IMR-90 (cell line): ENCODE measurements at regions not wholly inside any gene's neighbourhood (a gene's known extent, or its start where the extent isn't known, plus 50 kb on each side); places are given as distances from the start of the nearest gene placed in this dataset.

Source experiments
- ATAC-seq: fragments of 200-7000 bp; cut with Tn5 transposase; 2 replicates; pipeline ENCODE4 v1.9.1; 2020; ENCODE audit warnings: low read depth, mild to moderate bottlenecking, moderate library complexity
- BruUV-seq: library from RNA; stranded (reverse); fragments of 400-500 nt; replicated peaks from 2 replicates; lab custom pipeline; 2021; lab: Mats Ljungman, UMichigan
- CTCF ChIA-PET: fragments of 300-600 bp; formaldehyde crosslinking; extraction: SDS; loops from one replicate; lab custom pipeline; 2021; ENCODE audit warnings: antibody characterized with exemption; lab: Yijun Ruan, JAX
- POLR2A ChIA-PET: fragments of 300-600 bp; sonication (Branson Sonifier 250); formaldehyde crosslinking; loops from one replicate; lab custom pipeline; 2022; ENCODE audit warnings: antibody characterized with exemption; ENCODE audit not compliant: unreplicated experiment; lab: Charles Lee
- DNase-seq: peaks from one replicate; pipeline ENCODE4 v3.0.0; 2013
- H2AFZ ChIP-seq: replicated peaks from 2 replicates; pipeline ENCODE3; 2013; ENCODE audit warnings: low read length, mild to moderate bottlenecking; ENCODE audit not compliant: poor library complexity
- H2AK5ac ChIP-seq: 2 replicates; pipeline ENCODE4 v1.6.1; 2013; ENCODE audit warnings: low read depth, low read length, inconsistent platforms
- H2AK9ac ChIP-seq: replicated peaks from 2 replicates; pipeline ENCODE3; 2013; ENCODE audit warnings: mild to moderate bottlenecking, low read depth, low read length, moderate library complexity; ENCODE audit not compliant: poor library complexity
- H2BK120ac ChIP-seq: 2 replicates; pipeline ENCODE4 v1.6.1; 2013; ENCODE audit warnings: low read depth, low read length, inconsistent platforms
- H2BK15ac ChIP-seq: 3 replicates; pipeline ENCODE4 v1.6.1; 2013; ENCODE audit warnings: low read depth, low read length, inconsistent platforms
- H2BK20ac ChIP-seq: 2 replicates; pipeline ENCODE4 v1.6.1; 2013; ENCODE audit warnings: low read depth, mild to moderate bottlenecking, inconsistent platforms, low read length, moderate library complexity
- H2BK5ac ChIP-seq: 2 replicates; pipeline ENCODE4 v1.6.1; 2013; ENCODE audit warnings: mild to moderate bottlenecking, low read depth, low read length, inconsistent platforms; ENCODE audit not compliant: poor library complexity, severe bottlenecking
- H3K14ac ChIP-seq: replicated peaks from 2 replicates; pipeline ENCODE4 v1.6.1; 2013; ENCODE audit warnings: low read depth, low read length, inconsistent platforms
- H3K18ac ChIP-seq: 2 replicates; pipeline ENCODE4 v1.6.1; 2013; ENCODE audit warnings: low read depth, low read length, control low read depth
- H3K23ac ChIP-seq: 2 replicates; pipeline ENCODE4 v1.6.1; 2013; ENCODE audit warnings: low read depth, low read length, inconsistent platforms
- H3K27ac ChIP-seq: 2 replicates; pipeline ENCODE4 v1.5.1; 2013; ENCODE audit warnings: mild to moderate bottlenecking, control low read depth, low read length; ENCODE audit not compliant: insufficient read depth
- H3K27me3 ChIP-seq: 2 replicates; pipeline ENCODE4 v1.6.1; 2013; ENCODE audit warnings: low read length; ENCODE audit not compliant: control insufficient read depth, insufficient read depth
- H3K36me3 ChIP-seq: 2 replicates; pipeline ENCODE4 v1.6.1; 2013; ENCODE audit warnings: low read length, mixed read lengths; ENCODE audit not compliant: control insufficient read depth, insufficient read depth
- H3K4ac ChIP-seq: 2 replicates; pipeline ENCODE4 v1.6.1; 2013; ENCODE audit warnings: low read depth, low read length, inconsistent platforms
- H3K4me1 ChIP-seq: 2 replicates; pipeline ENCODE4 v1.6.1; 2013; ENCODE audit warnings: low read length, mixed read lengths; ENCODE audit not compliant: control insufficient read depth, insufficient read depth
- H3K4me2 ChIP-seq: 2 replicates; pipeline ENCODE4 v1.6.1; 2013; ENCODE audit warnings: low read depth, mild to moderate bottlenecking, control low read depth, low read length, moderate library complexity
- H3K4me3 ChIP-seq: 2 replicates; pipeline ENCODE4 v1.5.1; 2013; ENCODE audit warnings: low read depth, mild to moderate bottlenecking, control low read depth, low read length, moderate library complexity; ENCODE audit not compliant: insufficient read depth
- H3K56ac ChIP-seq: 2 replicates; pipeline ENCODE4 v1.6.1; 2013; ENCODE audit warnings: low read length, inconsistent platforms; ENCODE audit not compliant: insufficient read depth; ENCODE audit errors: extremely low read depth
- H3K79me1 ChIP-seq, 2 experiments: 2 replicates each; pipeline ENCODE4 v1.6.1; 2013; ENCODE audit warnings: low read length in 2 of 2, inconsistent platforms in 1 of 2, low read depth in 1 of 2
- H3K9ac ChIP-seq: 2 replicates; pipeline ENCODE4 v1.6.1; 2013; ENCODE audit warnings: low read depth, low read length, control low read depth
- H3K9me1 ChIP-seq: 2 replicates; pipeline ENCODE4 v1.6.1; 2013; ENCODE audit warnings: low read length, inconsistent platforms; ENCODE audit not compliant: insufficient read depth
- H3K9me3 ChIP-seq: 2 replicates; pipeline ENCODE4 v1.6.1; 2013; ENCODE audit warnings: low read length; ENCODE audit not compliant: control insufficient read depth, insufficient read depth
- H4K20me1 ChIP-seq: 2 replicates; pipeline ENCODE4 v1.6.1; 2013; ENCODE audit warnings: low read length, inconsistent platforms; ENCODE audit not compliant: insufficient read depth
- H4K5ac ChIP-seq: 2 replicates; pipeline ENCODE4 v1.6.1; 2013; ENCODE audit warnings: mild to moderate bottlenecking, low read depth, low read length, control low read depth
- H4K8ac ChIP-seq, 2 experiments: 2 replicates each; pipeline ENCODE4 v1.6.1; 2013; ENCODE audit warnings: low read depth in 2 of 2, low read length in 2 of 2, control low read depth in 1 of 2, inconsistent platforms in 1 of 2
- H4K91ac ChIP-seq: 2 replicates; pipeline ENCODE4 v1.6.1; 2013; ENCODE audit warnings: low read depth, low read length, inconsistent platforms; ENCODE audit not compliant: insufficient read depth
- BHLHE40 ChIP-seq: fragments of 150-350 bp; IDR thresholded peaks from 2 replicates; pipeline ENCODE4 v1.6.1; 2016; ENCODE audit warnings: mild to moderate bottlenecking, low read depth, low read length
- CEBPB ChIP-seq: IDR thresholded peaks from 2 replicates; pipeline ENCODE4 v1.6.1; 2012; ENCODE audit warnings: low read depth, low read length, improper control_type of control experiment
- CHD1 ChIP-seq: IDR thresholded peaks from 2 replicates; pipeline ENCODE4 v1.6.1; 2012; ENCODE audit warnings: low read depth, low read length, improper control_type of control experiment
- CTCF ChIP-seq: conservative IDR thresholded peaks from 2 replicates; pipeline ENCODE4 v1.5.1; 2012; ENCODE audit warnings: mild to moderate bottlenecking, low read depth, low read length, improper control_type of control experiment
- FOS ChIP-seq: fragments of 150-350 bp; IDR thresholded peaks from 2 replicates; pipeline ENCODE4 v1.6.1; 2016; ENCODE audit warnings: low read depth, low read length
- MAFK ChIP-seq: IDR thresholded peaks from 2 replicates; pipeline ENCODE4 v1.6.1; 2012; ENCODE audit warnings: low read depth, low read length, improper control_type of control experiment
- MAZ ChIP-seq: IDR thresholded peaks from 2 replicates; pipeline ENCODE4 v1.6.1; 2012; ENCODE audit warnings: low read depth, mild to moderate bottlenecking, low read length, improper control_type of control experiment, moderate library complexity, borderline replicate concordance
- MXI1 ChIP-seq: IDR thresholded peaks from 2 replicates; pipeline ENCODE4 v1.6.1; 2012; ENCODE audit warnings: low read depth, mild to moderate bottlenecking, low read length, moderate library complexity, borderline replicate concordance
- NFE2L2 ChIP-seq: fragments of 150-350 bp; IDR thresholded peaks from 2 replicates; pipeline ENCODE4 v1.6.1; 2016; ENCODE audit warnings: low read depth, mild to moderate bottlenecking, low read length
- POLR2A ChIP-seq: IDR thresholded peaks from 2 replicates; pipeline ENCODE4 v1.6.1; 2012; ENCODE audit warnings: mild to moderate bottlenecking, low read depth, low read length
- RAD21 ChIP-seq: IDR thresholded peaks from 2 replicates; pipeline ENCODE4 v1.6.1; 2012; ENCODE audit warnings: low read length, improper control_type of control experiment
- RCOR1 ChIP-seq: IDR thresholded peaks from 2 replicates; pipeline ENCODE4 v1.6.1; 2012; ENCODE audit warnings: mild to moderate bottlenecking, low read length, improper control_type of control experiment; ENCODE audit not compliant: insufficient replicate concordance
- RFX5 ChIP-seq: IDR thresholded peaks from 2 replicates; pipeline ENCODE4 v1.8.0; 2012; ENCODE audit warnings: low read depth, mild to moderate bottlenecking, low read length, moderate library complexity
- SMC3 ChIP-seq: fragments of 150-350 bp; IDR thresholded peaks from 2 replicates; pipeline ENCODE4 v1.6.1; 2016; ENCODE audit warnings: low read depth, mild to moderate bottlenecking, antibody characterized with exemption, low read length, moderate library complexity
- WGBS, 2 experiments: methylation state at CpG; one replicate each; pipeline versions ENCODE4 v1.1.5 to v1.1.7; 2013; ENCODE audit warnings: missing lambda C conversion rate in 2 of 2; ENCODE audit not compliant: insufficient read length in 1 of 2; ENCODE audit errors: extremely low coverage in 2 of 2; 5-methylcytosine and 5-hydroxymethylcytosine counted together
- dilution Hi-C: fragments of 300-500 bp; cut with HindIII; formaldehyde crosslinking; loops from one replicate; pipeline ENCODE4 v1.14.3; 2018; ENCODE audit warnings: low sequenced_read_pairs; ENCODE audit not compliant: unreplicated experiment
- in situ Hi-C: fragments of 300-500 bp; cut with MboI; formaldehyde crosslinking; loops from 3 replicates; pipeline ENCODE4 v1.14.3; 2019; ENCODE audit warnings: low sequenced_read_pairs, inconsistent platforms, mixed read lengths
- intact Hi-C: fragments of 100-400 bp; cut with micrococcal nuclease; formaldehyde crosslinking; loops from 2 replicates; pipeline ENCODE4 v1.10.0; 2022
- TF ChIP-seq, protein P1 (sequence below): fragments of 150-350 bp; IDR thresholded peaks from 2 replicates; pipeline ENCODE4 v1.6.1; 2017; ENCODE audit warnings: mild to moderate bottlenecking, antibody characterized with exemption, low read length, low read depth
- TF ChIP-seq, protein P2 (sequence below): fragments of 150-350 bp; IDR thresholded peaks from 2 replicates; pipeline ENCODE4 v1.6.1; 2016; ENCODE audit warnings: low read depth, mild to moderate bottlenecking, low read length, moderate library complexity, borderline replicate concordance

DNA sequence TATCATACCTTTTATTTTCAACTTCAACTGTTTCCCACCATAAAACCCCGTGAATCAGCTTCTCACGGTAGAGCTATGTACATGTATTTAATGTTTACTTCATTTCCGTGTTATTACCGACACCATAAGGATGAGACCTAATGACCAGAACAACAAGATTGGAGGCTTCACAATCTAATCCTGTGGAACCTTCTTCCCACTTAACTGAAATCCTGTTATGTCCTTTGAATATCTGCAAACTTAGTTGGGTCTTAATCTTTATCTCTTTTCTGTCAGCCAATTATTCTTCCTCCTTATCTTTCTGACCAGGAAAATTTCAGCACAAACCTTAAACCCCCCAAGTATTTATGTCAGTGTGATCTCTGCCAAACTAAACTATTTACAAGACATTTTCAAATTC, 214.4 kb downstream of the TMX3 start:
- Histone ChIP-seq H3K4me3 (no peak overlapping the region), H3K27me3 (no peaks in the 10 kb centered on the region), H3K27ac (no peak overlapping the region), H3K9ac (no peak overlapping the region), H3K9me1 (no peaks in the 10 kb centered on the region), H3K36me3 (no peaks in the 10 kb centered on the region), H4K8ac (no peak overlapping the region), H2AK9ac (no peak overlapping the region), H2BK20ac (no peak overlapping the region), H2BK5ac (no peak overlapping the region), H3K23ac (no peak overlapping the region), H4K20me1 (no peaks in the 10 kb centered on the region), H2BK15ac (no peak overlapping the region), H3K79me1 (no peaks in the 10 kb centered on the region), H4K5ac (no peak overlapping the region), H3K14ac (no peak overlapping the region), H3K4me2 (no peak overlapping the region), H3K4me1 (peaks cover 3% of the 10 kb centered on the region; the same call in 1 of the 2 replicates), H2AFZ (no peak overlapping the region), H3K4ac (no peak overlapping the region), H4K91ac (no peak overlapping the region), H3K18ac (no peak overlapping the region), H2BK120ac (no peak overlapping the region), H2AK5ac (no peak overlapping the region), H3K56ac (no peak overlapping the region), H3K9me3 (no peaks in the 10 kb centered on the region)
- no TSS peak for BruUV-seq
- POLR2A ChIA-PET: no interaction called here
- intact Hi-C loops: no loop called here
- no CpG with 5 or more reads among the region's 4 CpGs for WGBS, 2 experiments
- dilution Hi-C loops: no loop called here
- in situ Hi-C loops: no loop called here
- CTCF ChIA-PET: no interaction called here
- no peak for ATAC-seq
- DNase-seq: no peak
- no peak for TF ChIP-seq SMC3
- no peak for TF ChIP-seq FOS
- no peak for TF ChIP-seq CEBPB
- TF ChIP-seq CHD1: no peak
- TF ChIP-seq RFX5: no peak
- TF ChIP-seq MAZ: no peak
- TF ChIP-seq CTCF: no peak
- no peak for TF ChIP-seq NFE2L2
- no peak for TF ChIP-seq POLR2A
- no peak for TF ChIP-seq MAFK
- TF ChIP-seq, protein P1, sequence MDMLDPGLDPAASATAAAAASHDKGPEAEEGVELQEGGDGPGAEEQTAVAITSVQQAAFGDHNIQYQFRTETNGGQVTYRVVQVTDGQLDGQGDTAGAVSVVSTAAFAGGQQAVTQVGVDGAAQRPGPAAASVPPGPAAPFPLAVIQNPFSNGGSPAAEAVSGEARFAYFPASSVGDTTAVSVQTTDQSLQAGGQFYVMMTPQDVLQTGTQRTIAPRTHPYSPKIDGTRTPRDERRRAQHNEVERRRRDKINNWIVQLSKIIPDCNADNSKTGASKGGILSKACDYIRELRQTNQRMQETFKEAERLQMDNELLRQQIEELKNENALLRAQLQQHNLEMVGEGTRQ: no peak
- TF ChIP-seq RAD21: no peak
- no peak for TF ChIP-seq RCOR1
- TF ChIP-seq, protein P2, sequence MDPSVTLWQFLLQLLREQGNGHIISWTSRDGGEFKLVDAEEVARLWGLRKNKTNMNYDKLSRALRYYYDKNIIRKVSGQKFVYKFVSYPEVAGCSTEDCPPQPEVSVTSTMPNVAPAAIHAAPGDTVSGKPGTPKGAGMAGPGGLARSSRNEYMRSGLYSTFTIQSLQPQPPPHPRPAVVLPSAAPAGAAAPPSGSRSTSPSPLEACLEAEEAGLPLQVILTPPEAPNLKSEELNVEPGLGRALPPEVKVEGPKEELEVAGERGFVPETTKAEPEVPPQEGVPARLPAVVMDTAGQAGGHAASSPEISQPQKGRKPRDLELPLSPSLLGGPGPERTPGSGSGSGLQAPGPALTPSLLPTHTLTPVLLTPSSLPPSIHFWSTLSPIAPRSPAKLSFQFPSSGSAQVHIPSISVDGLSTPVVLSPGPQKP: no peak
- no peak for TF ChIP-seq MXI1
- TF ChIP-seq BHLHE40: no peak
